DMS53 treated with DMSO at 0.1 percent for 48 hours (cell line): ENCODE measurements at regions not wholly inside any gene's neighbourhood (a gene's known extent, or its start where the extent isn't known, plus 50 kb on each side); places are given as distances from the start of the nearest gene placed in this dataset.
"Not testable (repeated sequence)": the region's sequence is repeated elsewhere in the genome, so short reads cannot be mapped to it uniquely, and the experiment has no call there.

ENCODE experiments used
- DNase-seq: peaks from one replicate; lab custom pipeline; 2025; ENCODE audit not compliant: unreplicated experiment; lab: John Stamatoyannopoulos, UW

DNA sequence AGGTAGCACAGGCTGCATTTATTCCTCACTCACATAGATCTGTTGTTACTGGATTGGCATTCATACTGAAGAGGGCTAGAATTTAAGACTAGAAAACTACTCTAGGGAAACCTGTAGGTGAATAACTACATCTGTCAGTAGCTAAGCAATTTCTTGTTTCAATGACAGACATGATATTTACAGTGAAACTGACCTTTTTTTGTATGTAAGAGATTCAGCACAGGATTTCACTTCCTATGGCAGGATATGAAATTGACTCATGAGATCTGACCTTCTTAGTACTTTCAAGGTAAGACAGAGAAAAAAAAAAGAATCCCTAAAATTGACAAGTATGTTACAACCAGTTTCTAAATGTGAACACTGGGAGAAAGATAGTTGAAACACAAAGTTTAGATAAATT lies 189.8 kb upstream of the SLC16A7 start:
- no peak for DNase-seq

DNA sequence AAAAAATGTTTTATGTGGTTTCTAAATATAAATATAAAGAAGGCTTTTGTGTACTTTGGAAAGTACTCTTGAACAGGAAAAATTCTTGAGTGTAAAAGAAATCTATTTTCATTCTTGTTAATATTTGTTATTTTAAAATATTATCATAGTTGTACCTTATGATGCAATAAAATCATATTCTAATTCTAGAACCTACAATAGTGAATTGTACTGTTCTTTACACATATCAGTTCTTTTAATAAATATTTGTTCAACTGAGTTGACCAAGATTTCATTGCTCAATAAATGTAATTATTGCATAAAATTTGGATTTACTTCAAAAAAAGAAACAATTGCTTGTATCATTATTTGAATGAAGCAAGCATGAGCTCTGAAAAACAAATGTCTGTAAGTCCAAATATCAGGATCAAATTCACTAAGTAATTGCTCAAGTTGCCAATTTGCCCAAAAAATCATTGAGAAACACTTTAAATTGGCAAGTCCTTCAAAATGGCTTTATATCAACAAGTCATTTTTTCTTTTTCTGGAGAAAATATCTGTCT lies 191.6 kb upstream of the SLC16A7 start:
- no peak for DNase-seq

DNA sequence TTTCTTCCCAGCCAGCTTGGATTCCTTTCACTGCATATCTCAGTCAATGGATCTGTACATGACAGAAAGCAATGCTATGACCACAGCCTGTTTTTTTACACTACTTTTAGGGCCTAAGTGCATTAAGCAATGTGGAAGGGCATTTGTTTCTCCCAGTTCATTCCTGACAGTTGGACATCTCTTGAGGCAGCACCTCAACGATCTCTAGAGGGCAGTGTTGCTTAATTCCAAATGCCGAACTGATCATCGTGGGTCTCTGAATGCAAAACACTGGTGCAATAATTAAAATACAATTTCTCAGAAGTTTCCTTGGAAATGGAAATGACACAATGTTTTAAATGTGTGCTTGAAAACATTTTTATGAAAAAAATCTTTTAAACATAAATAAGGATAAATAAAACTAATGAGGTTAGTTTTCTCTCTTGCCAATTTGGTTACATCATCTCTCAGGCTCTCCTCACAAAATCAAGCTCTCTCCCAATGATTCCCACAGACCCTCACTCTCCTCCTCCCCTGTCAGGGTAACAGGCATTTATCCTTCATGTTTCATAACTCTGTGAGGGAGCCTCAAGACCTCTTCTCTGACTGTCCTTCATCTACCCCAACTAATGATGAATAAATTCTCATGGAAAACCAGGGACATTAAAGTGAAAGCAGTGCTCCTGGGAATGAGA lies 192.4 kb upstream of the SLC16A7 start:
- DNase-seq = peak; percentile 75

DNA sequence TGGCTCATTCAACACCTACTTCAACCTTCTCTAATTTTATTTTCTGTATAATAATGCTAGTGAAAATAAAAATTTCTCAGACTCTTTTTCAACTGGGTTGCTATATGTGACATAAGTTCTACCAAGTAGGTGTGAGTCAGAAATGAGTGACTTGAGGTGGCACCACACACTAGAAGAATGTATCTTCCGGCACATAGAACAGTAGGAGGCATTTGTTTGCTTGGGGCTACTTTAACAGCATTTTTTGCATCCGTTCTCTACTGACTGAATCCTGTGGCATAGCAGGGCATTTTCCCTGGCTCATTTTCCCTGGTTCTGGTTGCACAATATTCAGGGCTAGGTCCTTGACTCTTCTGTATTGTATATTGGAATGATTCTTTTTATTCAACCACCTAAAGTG lies 194.0 kb upstream of the SLC16A7 start:
- DNase-seq = no peak

DNA sequence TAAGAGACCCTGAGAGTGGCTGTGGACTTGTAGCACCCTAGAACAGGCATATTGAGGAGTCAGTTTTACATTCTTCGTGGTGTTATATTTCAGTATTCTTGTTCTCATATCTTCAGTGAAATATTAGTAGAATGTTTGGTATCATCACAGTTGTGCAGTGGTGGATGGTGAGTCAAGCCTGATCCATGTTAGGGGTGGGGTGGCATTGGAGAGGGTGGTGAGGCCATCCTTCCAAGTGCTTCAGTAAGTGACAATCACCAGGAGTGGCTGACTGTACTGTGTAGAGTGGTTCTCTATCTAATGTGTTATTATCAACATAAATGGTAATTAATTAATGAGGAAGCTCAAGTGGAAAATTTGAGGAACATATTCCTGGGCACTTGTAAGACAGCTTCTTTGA lies 197.7 kb upstream of the SLC16A7 start:
- DNase-seq = no peak

DNA sequence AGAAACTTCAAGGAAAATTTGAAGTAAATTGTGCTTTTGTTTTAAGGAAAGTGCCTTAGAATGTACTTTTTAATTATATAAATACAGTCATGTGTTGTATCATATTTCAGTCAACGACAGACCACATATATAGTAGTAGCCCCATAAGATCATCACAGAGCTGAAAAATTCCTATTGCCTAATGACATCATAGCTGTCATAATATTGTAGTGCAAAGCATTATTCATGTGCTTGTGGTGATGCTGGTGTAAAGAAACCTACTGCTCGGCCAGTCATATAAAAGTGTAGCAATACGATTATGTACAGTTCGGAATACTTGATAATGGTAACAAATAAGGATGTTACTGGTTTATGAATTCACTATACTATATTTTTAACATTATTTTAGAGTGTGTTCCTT lies 198.9 kb upstream of the SLC16A7 start:
- no peak for DNase-seq

DNA sequence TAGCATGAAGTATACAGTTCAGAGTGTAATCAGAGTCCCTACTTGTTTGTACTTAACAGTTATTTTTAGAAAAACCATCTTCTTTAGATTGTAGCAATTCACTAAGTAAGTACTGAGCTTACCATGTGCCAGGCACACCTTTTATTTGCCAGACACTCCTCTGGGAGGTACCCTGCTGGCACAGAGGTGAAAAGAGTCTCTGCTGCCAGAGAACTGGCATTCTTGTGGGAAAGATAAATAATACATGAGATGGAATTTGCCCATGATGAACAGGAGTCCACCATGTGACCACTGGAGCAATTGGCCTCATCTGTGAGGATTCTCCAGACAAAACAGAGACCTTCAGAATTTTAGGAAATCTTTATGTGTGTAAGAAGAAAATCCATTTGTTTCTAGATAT lies 199.3 kb upstream of the SLC16A7 start:
- no peak for DNase-seq

DNA sequence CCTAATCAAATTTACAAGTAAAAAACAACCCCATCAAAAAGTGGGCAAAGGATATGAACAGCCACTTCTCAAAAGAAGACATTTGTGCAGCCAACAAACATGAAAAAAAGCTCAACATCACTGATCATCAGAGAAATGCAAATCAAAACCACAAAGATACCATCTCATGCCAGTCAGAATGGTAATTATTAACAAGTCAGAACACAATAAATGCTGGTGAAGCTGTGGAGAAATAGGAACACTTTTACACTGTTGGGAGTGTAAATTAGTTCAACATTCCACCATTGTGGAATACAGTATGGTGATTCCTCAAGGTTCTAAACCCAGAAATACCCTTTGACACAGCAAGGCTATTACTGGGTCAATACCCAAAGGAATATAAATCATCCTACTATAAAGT lies 200.5 kb upstream of the SLC16A7 start:
- DNase-seq = not testable (repeated sequence)

DNA sequence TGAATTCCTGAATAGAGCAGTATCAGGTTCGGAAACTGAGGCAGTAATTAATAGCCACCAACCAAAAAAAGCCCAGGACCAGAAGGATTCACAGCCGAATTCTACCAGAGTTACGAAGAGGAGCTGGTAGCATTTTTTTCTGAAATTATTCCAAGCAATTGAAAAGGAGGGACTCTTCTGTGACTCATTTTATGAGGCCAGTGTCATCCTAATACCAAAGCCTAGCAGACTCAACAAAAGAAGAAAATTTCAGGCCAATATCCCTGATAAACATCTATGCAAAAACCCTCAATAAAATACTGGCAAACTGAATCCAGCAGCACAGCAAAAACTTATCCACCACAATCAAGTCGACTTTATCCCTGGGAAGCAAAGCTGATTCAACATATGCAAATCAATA lies 202.3 kb upstream of the SLC16A7 start:
- DNase-seq = no peak

DNA sequence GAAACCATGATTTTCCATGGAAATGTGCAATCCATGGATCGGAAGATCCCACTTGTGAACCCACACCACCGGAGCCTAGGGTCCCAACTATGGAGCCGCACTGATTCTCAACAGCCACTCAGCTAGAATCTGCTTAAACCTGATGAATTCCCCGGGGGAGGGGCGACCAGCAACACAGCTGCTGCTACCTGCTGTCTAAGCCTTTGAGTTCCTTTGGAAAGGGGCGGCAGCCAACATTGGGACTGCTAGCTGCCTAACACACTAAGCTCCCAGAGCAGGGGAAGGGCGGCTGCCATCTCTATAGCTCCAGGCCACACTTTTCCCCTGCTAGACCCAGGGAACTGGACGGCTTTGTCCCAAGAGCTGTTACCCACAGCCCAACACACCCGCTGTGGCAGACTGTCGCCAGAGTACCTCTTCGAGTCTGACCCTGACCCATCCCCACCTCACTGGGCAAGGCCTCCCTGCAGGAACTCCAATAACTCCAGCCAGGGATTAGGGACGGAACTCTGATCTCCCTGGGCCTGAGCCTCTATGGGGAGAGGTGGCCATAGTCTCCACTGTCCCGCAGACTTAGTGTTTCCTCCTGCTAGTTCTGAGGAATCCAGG lies 205.8 kb upstream of the SLC16A7 start:
- no peak for DNase-seq

DNA sequence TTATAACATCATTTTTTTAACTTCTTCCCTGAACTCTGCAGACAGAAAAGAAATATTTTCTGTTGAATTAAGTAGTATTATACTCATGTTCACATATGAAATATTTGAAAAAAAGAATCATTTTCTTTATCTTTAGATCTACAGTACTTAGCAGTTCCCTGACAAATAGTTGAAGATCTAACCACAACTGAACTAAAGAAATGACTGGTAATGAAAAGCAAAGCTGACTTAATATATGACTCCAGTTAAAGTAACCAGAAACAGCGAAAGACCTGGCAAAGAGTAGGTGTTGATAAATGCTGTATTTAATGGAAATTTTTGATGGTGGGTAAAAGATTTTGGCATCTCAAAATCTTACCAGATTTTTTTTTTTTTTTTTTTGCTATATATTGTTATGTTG lies 207.1 kb upstream of the SLC16A7 start:
- no peak for DNase-seq

DNA sequence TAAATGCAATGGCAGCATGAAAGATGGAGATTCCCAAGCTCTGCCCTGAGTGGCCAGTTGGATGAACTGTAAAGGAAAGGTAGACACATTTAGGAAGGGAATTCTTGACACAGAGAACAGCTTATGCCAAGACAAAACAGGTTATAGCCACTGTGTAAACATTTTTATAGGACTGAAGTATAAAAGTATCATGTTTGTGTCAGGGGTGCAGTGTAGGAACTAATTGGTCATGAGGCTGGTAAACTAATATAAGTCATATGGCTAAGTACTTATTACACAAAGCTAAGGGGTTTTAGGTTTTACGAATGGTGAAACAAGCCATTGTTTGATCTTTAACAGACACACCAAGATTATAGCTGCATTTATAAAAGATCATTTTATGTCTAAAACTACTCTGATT lies 207.7 kb upstream of the SLC16A7 start:
- DNase-seq = no peak

DNA sequence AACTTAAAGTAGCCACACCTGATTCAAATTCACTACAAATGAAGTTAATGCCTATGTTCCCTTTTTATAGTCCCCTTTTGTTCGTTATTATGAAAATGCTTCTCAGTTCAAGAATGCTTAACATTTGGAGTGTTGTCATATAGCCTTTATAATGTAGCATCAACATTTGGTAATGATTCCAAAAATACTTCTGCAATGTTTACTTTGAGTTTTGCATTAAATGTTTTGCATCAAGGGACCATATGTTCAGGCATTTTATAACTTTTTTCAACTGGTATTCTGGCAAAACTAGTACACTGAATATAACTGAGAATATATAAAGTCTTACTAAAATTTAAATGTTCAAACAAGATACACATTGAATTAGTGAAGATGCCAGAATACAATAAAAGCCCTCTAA lies 209.6 kb upstream of the SLC16A7 start:
- no peak for DNase-seq

DNA sequence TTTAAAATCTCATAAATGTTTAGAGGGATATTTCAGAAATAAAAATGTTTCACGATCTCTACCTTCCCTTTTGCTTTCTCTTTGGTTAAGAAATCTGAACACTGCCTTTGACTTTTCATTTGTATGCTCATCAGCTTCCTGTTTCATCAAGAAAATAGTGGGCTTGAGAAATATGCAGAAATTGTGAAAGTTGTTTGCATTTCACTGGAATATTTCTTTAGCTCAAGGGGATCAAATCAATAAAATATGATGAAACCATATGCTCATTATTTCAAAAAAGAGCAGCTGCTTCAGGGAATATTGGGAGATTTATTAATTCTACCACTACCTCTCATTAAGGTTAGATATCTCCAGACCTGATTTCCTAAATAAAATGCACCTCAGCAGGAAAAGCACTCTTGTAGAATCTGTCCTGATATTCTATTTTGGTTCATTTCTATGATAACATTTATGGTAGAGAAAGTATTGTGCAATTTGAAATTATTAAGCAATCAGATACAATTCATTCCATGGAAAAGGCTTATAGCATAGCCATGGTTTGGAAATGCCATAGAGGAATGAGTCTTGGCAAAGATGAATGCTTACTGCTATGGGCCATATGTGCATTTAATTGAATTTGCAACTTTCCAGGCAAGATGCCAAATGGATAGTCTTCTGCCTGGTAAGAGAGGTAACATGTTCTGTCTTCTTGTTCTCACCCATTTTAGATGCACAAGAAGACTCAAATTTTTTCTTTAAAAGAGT lies 212.6 kb upstream of the SLC16A7 start:
- no peak for DNase-seq

DNA sequence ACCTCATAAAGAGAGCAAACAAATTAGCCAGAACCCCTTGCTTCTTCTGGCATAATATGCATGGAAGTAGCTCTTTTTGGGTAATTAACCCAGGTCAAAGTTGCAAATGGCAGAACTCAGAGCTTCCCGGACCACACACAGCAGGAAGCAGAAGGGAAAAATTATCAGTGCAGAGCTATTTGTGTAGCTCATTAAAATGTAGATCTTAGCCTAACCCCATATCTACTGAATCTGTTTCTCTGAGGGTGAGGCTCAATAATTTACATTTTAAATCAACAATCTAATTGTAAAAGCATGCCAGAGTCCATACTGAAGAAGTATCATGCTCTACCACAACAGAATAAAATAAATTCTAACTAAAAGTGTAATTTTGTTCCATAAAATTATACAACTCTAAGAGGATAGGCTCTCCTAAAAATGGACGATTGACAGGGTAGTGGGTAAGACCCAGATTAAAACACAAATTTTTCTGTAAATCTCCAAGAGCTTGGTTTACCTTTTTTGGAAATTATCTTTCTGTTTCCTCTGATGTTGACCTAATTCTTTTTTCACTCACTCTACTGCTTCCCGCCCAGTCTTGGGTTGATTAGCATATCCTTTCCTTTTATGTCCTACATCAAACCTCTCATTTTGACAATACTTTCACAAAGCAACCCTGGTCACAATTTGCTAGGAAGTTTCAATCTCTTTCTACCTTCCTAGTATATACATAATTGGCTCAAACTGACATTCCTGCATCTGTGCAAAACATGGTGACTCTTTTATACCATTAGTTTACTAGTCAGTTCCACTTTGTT lies 213.3 kb upstream of the SLC16A7 start:
- DNase-seq = no peak

DNA sequence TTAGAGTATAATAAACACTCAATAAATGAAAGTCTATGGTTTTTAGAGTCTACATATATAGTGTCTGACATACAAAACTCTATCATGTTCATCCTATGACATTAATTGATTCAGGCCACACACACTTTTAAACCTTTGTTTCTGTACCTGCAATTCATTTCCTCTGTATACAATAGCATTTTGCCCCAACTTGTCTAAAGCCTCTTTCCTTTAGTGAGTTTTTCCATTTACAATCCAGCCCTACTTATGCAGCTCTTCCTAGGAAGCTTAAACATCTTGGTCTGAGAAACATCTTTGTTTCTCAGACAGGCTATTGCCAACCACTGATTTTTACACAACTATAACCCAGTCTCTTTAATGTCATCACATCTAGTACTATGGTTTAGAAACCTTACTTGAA lies 214.7 kb upstream of the SLC16A7 start:
- DNase-seq = no peak

DNA sequence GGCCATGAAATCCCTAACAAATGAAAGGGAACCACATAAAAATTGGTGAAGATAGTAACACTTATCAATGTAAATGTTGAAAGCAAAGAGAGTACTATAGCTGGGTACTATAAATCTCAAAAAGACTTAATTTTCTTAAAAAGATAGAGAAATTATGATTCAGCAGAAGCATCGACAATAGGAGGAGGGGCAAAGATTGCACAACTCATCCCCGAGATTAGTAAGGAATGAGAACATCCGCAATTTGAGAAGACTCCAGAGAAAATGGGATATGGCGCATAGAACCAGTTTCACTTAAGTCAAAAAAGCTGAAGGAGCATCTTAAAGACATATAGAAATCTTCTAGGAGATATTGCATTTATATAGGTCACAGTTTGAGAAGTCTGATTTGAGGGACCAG lies 220.2 kb upstream of the SLC16A7 start:
- DNase-seq = no peak

DNA sequence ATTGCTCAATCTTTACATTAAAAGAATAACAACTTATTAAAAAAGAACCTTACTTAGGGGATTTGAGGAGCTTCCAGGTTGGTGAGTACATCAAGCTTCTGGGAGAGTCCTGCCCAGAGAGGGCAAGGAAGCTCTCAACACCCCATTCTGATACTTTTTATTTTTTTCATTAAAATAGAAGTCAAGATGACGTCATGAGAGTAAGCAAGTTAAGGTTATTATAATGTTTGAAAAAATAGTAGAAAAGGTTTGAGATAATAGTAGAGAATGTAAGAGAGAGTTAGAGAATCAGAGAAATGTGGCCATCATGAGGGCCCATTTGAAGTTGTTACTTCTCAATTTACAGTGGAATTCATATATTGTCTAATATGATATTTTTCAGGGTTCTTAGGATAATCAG lies 221.0 kb upstream of the SLC16A7 start:
- no peak for DNase-seq

DNA sequence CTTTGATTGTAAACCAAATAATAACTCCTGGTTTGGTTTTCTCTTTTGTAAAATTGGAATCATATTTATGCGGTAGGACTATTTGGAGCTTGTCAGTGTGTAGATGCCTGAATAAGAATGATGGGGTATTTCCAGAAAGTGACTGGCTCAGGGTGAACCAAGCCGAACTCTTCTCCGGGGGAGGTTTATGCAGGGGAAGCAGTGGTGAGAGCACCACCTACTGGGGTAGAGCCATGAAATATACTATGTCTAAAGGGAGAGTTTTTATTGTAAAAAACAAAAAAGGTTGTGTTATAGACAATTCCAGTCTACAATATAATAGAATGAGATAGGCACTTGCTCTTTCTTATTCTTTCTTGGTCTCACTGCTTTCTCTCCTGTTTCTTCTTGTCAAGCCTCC lies 222.9 kb upstream of the SLC16A7 start:
- DNase-seq = no peak

DNA sequence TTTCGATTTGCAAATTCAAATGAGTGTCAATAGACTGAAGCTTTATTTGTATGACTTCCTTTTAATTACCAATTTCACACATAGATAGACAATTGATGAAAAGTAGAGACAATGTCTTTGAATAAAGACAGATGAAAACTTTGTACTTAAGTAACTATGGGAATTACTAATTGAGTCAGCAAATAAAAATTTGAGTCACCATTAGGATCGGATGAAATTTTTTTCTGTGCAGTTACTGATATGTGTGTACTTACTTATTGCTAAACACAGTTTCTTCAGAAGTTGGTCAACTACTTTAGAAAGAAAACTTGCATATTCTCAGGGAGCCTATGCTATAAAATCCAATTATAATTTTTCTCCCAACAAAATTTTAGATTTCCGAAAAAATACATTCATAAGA lies 224.9 kb upstream of the SLC16A7 start:
- no peak for DNase-seq

DNA sequence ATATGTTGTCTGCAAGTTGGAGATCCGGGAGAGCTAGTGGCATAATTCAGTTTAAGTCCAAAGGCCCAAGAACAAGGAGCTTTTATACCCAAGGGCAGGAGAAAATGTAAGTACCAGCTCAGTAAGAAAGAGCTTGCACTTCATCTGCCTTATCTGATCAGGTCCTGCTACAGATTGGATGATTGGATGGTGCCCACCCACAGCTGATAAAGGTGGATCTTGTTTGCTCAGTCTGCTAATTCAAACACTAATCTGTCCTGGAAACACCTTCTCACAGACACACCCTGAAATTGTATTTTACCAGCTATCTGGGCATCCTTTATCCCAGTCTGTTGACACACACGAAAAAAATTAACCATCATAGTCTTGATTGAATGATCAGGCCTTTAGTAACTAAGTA lies 230.7 kb upstream of the SLC16A7 start:
- no peak for DNase-seq
